ENCODE measurements at regions not wholly inside any gene's neighbourhood (a gene's known extent, or its start where the extent isn't known, plus 50 kb on each side); places are given as distances from the start of the nearest gene placed in this dataset.

DNA sequence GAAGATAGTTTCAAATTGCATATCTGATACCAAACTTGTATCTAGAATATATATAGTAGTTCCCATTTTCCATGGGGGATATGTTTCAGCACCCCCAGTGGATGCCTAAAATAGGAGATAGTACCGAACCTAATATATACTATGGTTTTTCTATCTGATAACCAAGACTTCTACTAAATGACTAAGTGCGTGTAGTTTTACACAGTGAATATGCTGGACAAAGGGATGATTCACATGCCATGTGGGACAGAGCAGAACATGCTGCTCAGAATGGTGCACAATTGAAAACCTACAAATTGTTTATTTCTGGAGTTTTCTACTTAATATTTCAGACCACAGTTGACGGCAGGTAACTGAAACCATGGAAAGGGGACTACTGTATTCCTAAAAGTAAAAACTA lies 73.4 kb upstream of the TP63 start:
- no peak for DNase-seq (ENCODE audit: low read depth)

GRCh38 chr3:189561256-189561655 lies 69.9 kb upstream of the TP63 start:
- DNase-seq (ENCODE audit: low read depth): no peak

GRCh38 chr3:189563853-189564563 lies 67.2 kb upstream of the TP63 start:
- peak; percentile 88 for DNase-seq (ENCODE audit: low read depth)

- DNase-seq (ENCODE audit: low read depth): no peak
Measured at GRCh38 chr3:189566550-189567130, 64.5 kb upstream of the TP63 start.

DNA sequence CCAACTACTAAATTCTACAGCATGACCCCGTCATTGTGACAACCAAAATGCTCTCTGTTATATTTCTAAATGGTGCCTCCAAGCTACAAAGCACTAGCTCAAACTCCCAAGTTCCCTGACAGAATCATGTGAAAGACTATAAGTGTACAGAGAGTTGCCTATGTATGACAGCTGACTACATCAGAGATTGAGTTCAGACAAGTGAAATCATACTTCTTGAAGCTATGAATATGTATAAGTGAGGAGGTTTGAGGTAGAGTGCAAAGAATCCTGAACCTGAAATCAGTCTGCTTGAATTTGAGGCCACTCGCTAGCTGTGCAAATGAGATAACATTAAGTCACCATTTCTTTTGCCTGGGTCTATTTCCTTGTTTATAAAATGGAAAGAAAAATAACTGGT lies 63.9 kb upstream of the TP63 start:
- DNase-seq (ENCODE audit: low read depth): no peak

- no peak for DNase-seq (ENCODE audit: low read depth)
Measured at GRCh38 chr3:189567766-189568420, 63.3 kb upstream of the TP63 start.

GRCh38 chr3:189568961-189569360 lies 62.2 kb upstream of the TP63 start:
- DNase-seq (ENCODE audit: low read depth): no peak

- no peak for DNase-seq (ENCODE audit: low read depth)
Measured at GRCh38 chr3:189569473-189569872, 61.7 kb upstream of the TP63 start.

- DNase-seq (ENCODE audit: low read depth): no peak
Measured at GRCh38 chr3:189570916-189571315, 60.3 kb upstream of the TP63 start.

GRCh38 chr3:189572249-189572648 lies 58.9 kb upstream of the TP63 start:
- no peak for DNase-seq (ENCODE audit: low read depth)

- DNase-seq (ENCODE audit: low read depth): no peak
Measured at GRCh38 chr3:189573004-189573403, 58.2 kb upstream of the TP63 start.

DNA sequence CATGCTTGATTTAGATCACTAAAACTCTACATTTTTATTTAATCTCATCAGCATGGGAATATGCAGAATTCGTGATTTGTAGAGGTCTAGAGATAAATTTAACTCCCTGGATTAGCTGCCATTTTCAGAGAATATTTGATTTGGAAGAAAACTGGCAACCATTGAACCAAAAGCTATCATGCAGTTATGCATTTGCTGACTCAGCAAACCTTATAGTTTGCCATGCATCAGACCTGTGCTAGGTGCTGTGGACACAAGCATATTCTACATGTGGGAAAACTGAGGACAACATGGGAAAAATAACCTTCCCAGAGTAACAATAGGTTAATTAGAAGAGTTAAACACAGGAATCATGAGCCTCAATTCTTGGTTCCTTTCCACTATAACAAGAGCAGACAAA lies 54.7 kb upstream of the TP63 start:
- no peak for DNase-seq (ENCODE audit: low read depth)

DNA sequence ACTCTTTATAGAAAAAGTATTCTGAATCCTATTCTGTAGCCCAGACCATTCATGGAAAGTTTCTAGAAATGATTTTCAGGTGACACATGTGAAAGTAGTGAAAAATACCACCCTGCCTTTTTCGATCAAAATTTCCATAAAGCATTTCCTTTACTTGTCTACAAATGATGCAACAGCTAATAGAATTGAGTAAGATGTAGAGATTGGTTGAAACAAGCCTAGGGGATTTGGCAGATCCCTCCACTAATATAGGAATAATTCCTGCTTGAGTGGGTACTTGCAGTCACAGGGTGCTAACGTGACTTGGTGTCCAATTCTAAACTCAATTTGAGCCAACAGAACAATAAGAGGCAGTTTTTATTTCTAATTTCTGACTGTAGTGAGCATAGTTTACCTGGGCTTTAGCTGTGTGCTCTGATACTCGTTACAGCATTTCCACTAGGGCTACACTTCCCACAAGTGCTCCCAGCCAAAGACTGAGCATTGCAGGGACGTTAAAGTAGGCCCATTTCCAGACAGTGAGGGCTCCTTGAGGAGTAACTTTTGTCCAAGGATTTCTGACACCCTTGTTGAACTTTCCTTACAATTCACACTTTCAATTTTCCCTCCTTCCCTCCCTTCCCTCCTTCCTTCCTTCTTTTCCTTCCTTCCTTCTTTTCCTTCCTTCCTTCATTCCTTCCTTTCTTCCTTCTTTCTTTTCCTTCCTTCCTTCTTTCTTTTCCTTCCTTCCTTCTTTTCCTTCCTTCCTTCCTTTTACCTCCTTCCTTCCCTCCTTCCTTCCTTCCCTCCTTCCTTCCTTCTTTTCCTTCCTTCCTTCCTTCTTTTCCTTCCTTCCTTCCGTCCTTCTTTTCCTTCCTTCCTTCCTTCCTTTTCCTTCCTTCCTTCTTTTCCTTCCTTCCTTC lies 53.9 kb upstream of the TP63 start:
- DNase-seq (ENCODE audit: low read depth): no peak

DNA sequence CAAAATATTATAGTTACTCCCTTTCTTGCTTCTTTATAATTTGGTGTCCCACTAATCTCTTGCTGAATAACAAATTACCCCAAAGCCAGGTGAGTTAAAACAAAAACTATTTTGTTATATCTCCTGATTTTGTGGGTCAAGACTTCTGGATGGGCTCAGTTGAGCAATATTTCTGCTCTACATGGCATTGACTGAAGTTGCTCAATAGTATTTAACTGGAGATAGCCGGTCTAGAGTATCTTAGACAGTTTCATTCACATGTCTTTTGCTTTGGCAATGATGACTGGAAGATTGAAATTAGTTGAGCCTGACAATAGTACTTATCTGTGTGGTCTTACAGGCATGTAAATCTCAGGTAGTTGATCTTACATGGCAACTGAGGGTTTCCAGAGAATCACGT lies 51.0 kb upstream of the TP63 start:
- no peak for DNase-seq (ENCODE audit: low read depth)
